Activated effector memory CD4-positive, alpha-beta T cell treated with anti-CD3 and anti-CD28 coated beads, Interleukin-2, amount 50 U/mL, for 16 hours (primary cell): ENCODE measurements at regions not wholly inside any gene's neighbourhood (a gene's known extent, or its start where the extent isn't known, plus 50 kb on each side); places are given as distances from the start of the nearest gene placed in this dataset.
"Not testable (repeated sequence)": the region's sequence is repeated elsewhere in the genome, so short reads cannot be mapped to it uniquely, and the experiment has no call there.

Source experiments
- DNase-seq: peaks from one replicate; pipeline ENCODE4 v3.0.0-alpha.2; 2020

- no peak for DNase-seq
Measured at GRCh38 chr6:121698617-121699016, 263.2 kb downstream of the GJA1 start.

- not testable (repeated sequence) for DNase-seq
Measured at GRCh38 chr6:121703129-121703528, 267.7 kb downstream of the GJA1 start.

- no peak for DNase-seq
Measured at GRCh38 chr6:121711472-121711871, 276.0 kb downstream of the GJA1 start.

- no peak for DNase-seq
Measured at GRCh38 chr6:121717686-121718085, 282.2 kb downstream of the GJA1 start.

- not testable (repeated sequence) for DNase-seq
Measured at GRCh38 chr6:121720867-121721266, 285.4 kb downstream of the GJA1 start.

- no peak for DNase-seq
Measured at GRCh38 chr6:121723623-121724022, 288.2 kb downstream of the GJA1 start.

- no peak for DNase-seq
Measured at GRCh38 chr6:121724576-121724975, 289.1 kb downstream of the GJA1 start.

GRCh38 chr6:121726596-121726995, 291.1 kb downstream of the GJA1 start:
- no peak for DNase-seq

- no peak for DNase-seq
Measured at GRCh38 chr6:121730616-121731015, 295.2 kb downstream of the GJA1 start.

GRCh38 chr6:121731381-121731780, 295.9 kb downstream of the GJA1 start:
- DNase-seq, result no peak

- DNase-seq, result no peak
Measured at GRCh38 chr6:121732641-121733040, 297.2 kb downstream of the GJA1 start.

- DNase-seq, result no peak
Measured at GRCh38 chr6:121733234-121733633, 297.8 kb downstream of the GJA1 start.

- DNase-seq, result not testable (repeated sequence)
Measured at GRCh38 chr6:121740188-121740587, 304.7 kb downstream of the GJA1 start.

GRCh38 chr6:121743691-121744090, 308.2 kb downstream of the GJA1 start:
- DNase-seq, result no peak

GRCh38 chr6:121748376-121748775, 312.9 kb downstream of the GJA1 start:
- DNase-seq, result no peak

GRCh38 chr6:121748850-121749249, 313.4 kb downstream of the GJA1 start:
- DNase-seq, result no peak

GRCh38 chr6:121755485-121755884, 320.0 kb downstream of the GJA1 start:
- DNase-seq, result no peak

GRCh38 chr6:121756666-121757065, 321.2 kb downstream of the GJA1 start:
- no peak for DNase-seq

GRCh38 chr6:121759370-121759769, 323.9 kb downstream of the GJA1 start:
- no peak for DNase-seq

- DNase-seq, result no peak
Measured at GRCh38 chr6:121760191-121760590, 324.7 kb downstream of the GJA1 start.

GRCh38 chr6:121760745-121761144, 325.3 kb downstream of the GJA1 start:
- no peak for DNase-seq

GRCh38 chr6:121764493-121764892, 329.0 kb downstream of the GJA1 start:
- DNase-seq, result no peak

- no peak for DNase-seq
Measured at GRCh38 chr6:121765060-121765459, 329.6 kb downstream of the GJA1 start.

GRCh38 chr6:121767211-121767610, 331.8 kb downstream of the GJA1 start:
- no peak for DNase-seq

- no peak for DNase-seq
Measured at GRCh38 chr6:121770943-121771342, 335.5 kb downstream of the GJA1 start.
